ENCODE measurements at regions not wholly inside any gene's neighbourhood (a gene's known extent, or its start where the extent isn't known, plus 50 kb on each side); places are given as distances from the start of the nearest gene placed in this dataset.
"Not testable (repeated sequence)": the region's sequence is repeated elsewhere in the genome, so short reads cannot be mapped to it uniquely, and the experiment has no call there.

DNA sequence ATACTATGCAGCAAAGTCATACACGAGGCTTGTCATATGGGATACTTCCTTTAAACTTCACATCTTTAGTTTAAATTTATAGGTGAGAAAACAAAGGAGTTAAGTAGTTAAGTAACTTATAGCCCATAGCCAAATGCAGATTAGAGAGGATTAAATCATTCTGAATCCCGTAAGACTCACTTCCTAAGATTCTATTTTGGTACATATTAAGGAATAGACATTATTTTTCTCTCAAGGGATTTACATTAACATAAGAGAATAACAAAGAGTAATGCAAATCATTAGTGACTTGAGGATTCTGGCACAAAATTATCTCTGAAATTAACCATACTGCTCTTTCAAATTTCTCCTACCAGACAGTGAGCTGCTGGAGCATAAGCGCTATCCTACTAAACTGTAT is 747.4 kb upstream of the ARPP21 start:
- no peak for DNase-seq
- H2AFZ ChIP-seq, result no peak overlapping the region
- no peak overlapping the region for H3K4me2 ChIP-seq
- H3K27me3 ChIP-seq (ENCODE audit: insufficient read depth, low read depth), result no peaks in the 10 kb centered on the region
- H4K20me1 ChIP-seq (ENCODE audit: insufficient read depth), result no peaks in the 10 kb centered on the region
- ChIA-PET POLR2A (ENCODE audit: unreplicated experiment) (no interaction called here), CTCF (no interaction called here)
- H3K79me2 ChIP-seq (ENCODE audit: low read depth), result no peaks in the 10 kb centered on the region
- no peaks in the 10 kb centered on the region for H3F3A ChIP-seq (ENCODE audit: insufficient read depth, low read depth)
- TF ChIP-seq, protein P1, sequence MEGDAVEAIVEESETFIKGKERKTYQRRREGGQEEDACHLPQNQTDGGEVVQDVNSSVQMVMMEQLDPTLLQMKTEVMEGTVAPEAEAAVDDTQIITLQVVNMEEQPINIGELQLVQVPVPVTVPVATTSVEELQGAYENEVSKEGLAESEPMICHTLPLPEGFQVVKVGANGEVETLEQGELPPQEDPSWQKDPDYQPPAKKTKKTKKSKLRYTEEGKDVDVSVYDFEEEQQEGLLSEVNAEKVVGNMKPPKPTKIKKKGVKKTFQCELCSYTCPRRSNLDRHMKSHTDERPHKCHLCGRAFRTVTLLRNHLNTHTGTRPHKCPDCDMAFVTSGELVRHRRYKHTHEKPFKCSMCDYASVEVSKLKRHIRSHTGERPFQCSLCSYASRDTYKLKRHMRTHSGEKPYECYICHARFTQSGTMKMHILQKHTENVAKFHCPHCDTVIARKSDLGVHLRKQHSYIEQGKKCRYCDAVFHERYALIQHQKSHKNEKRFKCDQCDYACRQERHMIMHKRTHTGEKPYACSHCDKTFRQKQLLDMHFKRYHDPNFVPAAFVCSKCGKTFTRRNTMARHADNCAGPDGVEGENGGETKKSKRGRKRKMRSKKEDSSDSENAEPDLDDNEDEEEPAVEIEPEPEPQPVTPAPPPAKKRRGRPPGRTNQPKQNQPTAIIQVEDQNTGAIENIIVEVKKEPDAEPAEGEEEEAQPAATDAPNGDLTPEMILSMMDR (conservative IDR thresholded peaks at IDR 0.05), result no peak
- no peaks in the 10 kb centered on the region for H3K9me2 ChIP-seq (ENCODE audit: insufficient read depth)
- no peaks in the 10 kb centered on the region for H3K4me1 ChIP-seq (replicated peaks; ENCODE audit: insufficient read depth)
- H3K4me3 ChIP-seq, result no peak overlapping the region
- H3K27ac ChIP-seq, result no peak overlapping the region
- intact Hi-C loops (cut with micrococcal nuclease; ENCODE audit: unreplicated experiment), result no loop called here
- no peaks in the 10 kb centered on the region for H3K9me3 ChIP-seq (ENCODE audit: insufficient read depth, low read depth)
- no peaks in the 10 kb centered on the region for H3K36me3 ChIP-seq (ENCODE audit: low read depth)
- no TSS peak for BruUV-seq (replicated peaks)

DNA sequence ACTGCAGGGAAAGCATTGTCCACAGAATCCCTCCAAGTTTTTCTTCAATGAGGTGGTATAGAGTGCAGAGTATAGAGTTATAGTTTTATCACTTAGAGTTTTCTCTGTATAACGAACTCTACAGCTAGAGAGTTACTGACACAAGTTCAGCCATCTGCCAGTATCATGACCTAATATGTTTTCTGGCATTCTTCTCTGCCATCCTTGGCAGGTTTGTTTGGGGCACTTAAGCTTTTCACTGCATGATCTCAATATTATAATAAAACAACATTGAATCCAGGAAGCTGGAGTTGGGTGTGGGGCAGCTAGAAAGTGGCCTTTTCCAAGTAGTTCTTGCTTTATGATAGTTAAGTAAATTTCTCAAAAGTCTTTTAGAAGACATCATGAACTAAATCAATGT is 743.5 kb upstream of the ARPP21 start:
- CTCF ChIA-PET, result no interaction called here
- no peak overlapping the region for H3K4me2 ChIP-seq
- no peaks in the 10 kb centered on the region for H3F3A ChIP-seq (ENCODE audit: insufficient read depth, low read depth)
- H3K27me3 ChIP-seq (ENCODE audit: insufficient read depth, low read depth), result no peaks in the 10 kb centered on the region
- H3K27ac ChIP-seq, result no peak overlapping the region
- DNase-seq, result no peak
- H3K79me2 ChIP-seq (ENCODE audit: low read depth), result no peaks in the 10 kb centered on the region
- H3K9me3 ChIP-seq (ENCODE audit: insufficient read depth, low read depth), result no peaks in the 10 kb centered on the region
- H2AFZ ChIP-seq, result no peak overlapping the region
- no peaks in the 10 kb centered on the region for H3K36me3 ChIP-seq (ENCODE audit: low read depth)
- H3K4me1 ChIP-seq (replicated peaks; ENCODE audit: insufficient read depth), result no peaks in the 10 kb centered on the region
- POLR2A ChIA-PET (ENCODE audit: unreplicated experiment), result no interaction called here
- no TSS peak for BruUV-seq (replicated peaks)
- H3K4me3 ChIP-seq, result no peak overlapping the region
- intact Hi-C loops (cut with micrococcal nuclease; ENCODE audit: unreplicated experiment), result no loop called here
- no peaks in the 10 kb centered on the region for H4K20me1 ChIP-seq (ENCODE audit: insufficient read depth)
- TF ChIP-seq, protein P1 (conservative IDR thresholded peaks at IDR 0.05), result no peak
- TF ChIP-seq EZH2 (IDR thresholded peaks at IDR 0.05; ENCODE audit: low read depth), result no peak
- H3K9me2 ChIP-seq (ENCODE audit: insufficient read depth), result no peaks in the 10 kb centered on the region

DNA sequence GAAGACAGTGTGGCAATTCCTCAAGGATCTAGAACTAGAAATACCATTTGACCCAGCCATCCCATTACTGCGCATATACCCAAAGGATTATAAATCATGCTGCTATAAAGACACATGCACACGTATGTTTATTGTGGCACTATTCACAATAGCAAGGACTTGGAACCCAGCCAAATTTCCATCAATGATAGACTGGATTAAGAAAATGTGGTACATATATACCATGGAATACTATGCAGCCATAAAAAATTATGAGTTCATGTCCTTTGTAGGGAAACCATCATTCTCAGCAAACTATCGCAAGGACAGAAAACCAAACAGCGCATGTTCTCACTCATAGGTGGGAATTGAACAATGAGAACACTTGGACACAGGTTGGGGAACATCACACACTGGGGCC is 729.6 kb upstream of the ARPP21 start:
- BruUV-seq (replicated peaks); H3K4me2 ChIP-seq; intact Hi-C loops (cut with micrococcal nuclease; ENCODE audit: unreplicated experiment); H3K4me3 ChIP-seq; H3K36me3 ChIP-seq (ENCODE audit: low read depth); H3K79me2 ChIP-seq (ENCODE audit: low read depth); H3K4me1 ChIP-seq (replicated peaks; ENCODE audit: insufficient read depth); H4K20me1 ChIP-seq (ENCODE audit: insufficient read depth); H3K9me2 ChIP-seq (ENCODE audit: insufficient read depth); H3F3A ChIP-seq (ENCODE audit: insufficient read depth, low read depth); DNase-seq; POLR2A ChIA-PET (ENCODE audit: unreplicated experiment); H3K27ac ChIP-seq; H3K9me3 ChIP-seq (ENCODE audit: insufficient read depth, low read depth); CTCF ChIA-PET; H2AFZ ChIP-seq; H3K27me3 ChIP-seq (ENCODE audit: insufficient read depth, low read depth): not testable (repeated sequence)

DNA sequence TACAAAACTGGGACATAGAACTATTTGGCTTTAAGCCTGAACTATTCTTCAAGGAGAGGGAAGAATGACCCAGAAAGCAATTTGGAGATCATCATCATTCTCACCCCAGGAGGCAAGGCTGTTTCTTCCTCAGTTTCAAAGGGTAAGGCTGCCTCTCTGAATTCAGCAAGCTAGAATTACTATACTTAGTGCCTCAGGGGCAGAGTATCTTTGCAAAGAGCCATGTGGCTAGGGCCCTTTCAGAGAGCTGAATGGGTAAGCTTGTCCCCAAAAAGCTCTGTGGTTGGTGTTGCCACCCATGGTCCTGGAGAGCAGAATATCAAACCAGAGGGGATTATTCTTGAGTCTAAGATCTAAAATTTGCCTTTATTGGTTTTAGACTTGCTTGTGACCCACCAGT is 720.3 kb upstream of the ARPP21 start:
- H3K4me1 ChIP-seq (replicated peaks; ENCODE audit: insufficient read depth), result no peaks in the 10 kb centered on the region
- H4K20me1 ChIP-seq (ENCODE audit: insufficient read depth), result no peaks in the 10 kb centered on the region
- H3K27me3 ChIP-seq (ENCODE audit: insufficient read depth, low read depth), result no peaks in the 10 kb centered on the region
- no TSS peak for BruUV-seq (replicated peaks)
- ChIA-PET CTCF (no interaction called here), POLR2A (ENCODE audit: unreplicated experiment) (no interaction called here)
- TF ChIP-seq, protein P1 (conservative IDR thresholded peaks at IDR 0.05), result no peak
- TF ChIP-seq EZH2 (IDR thresholded peaks at IDR 0.05; ENCODE audit: low read depth), result no peak
- no peak for DNase-seq
- H3K4me2 ChIP-seq, result no peak overlapping the region
- intact Hi-C loops (cut with micrococcal nuclease; ENCODE audit: unreplicated experiment), result no loop called here
- no peak overlapping the region for H3K4me3 ChIP-seq
- no peak overlapping the region for H2AFZ ChIP-seq
- no peaks in the 10 kb centered on the region for H3K9me2 ChIP-seq (ENCODE audit: insufficient read depth)
- no peak overlapping the region for H3K27ac ChIP-seq
- H3K79me2 ChIP-seq (ENCODE audit: low read depth), result no peaks in the 10 kb centered on the region
- H3F3A ChIP-seq (ENCODE audit: insufficient read depth, low read depth), result no peaks in the 10 kb centered on the region
- no peaks in the 10 kb centered on the region for H3K9me3 ChIP-seq (ENCODE audit: insufficient read depth, low read depth)
- no peaks in the 10 kb centered on the region for H3K36me3 ChIP-seq (ENCODE audit: low read depth)
